ENCODE measurements at regions not wholly inside any gene's neighbourhood (a gene's known extent, or its start where the extent isn't known, plus 50 kb on each side); places are given as distances from the start of the nearest gene placed in this dataset.

DNA sequence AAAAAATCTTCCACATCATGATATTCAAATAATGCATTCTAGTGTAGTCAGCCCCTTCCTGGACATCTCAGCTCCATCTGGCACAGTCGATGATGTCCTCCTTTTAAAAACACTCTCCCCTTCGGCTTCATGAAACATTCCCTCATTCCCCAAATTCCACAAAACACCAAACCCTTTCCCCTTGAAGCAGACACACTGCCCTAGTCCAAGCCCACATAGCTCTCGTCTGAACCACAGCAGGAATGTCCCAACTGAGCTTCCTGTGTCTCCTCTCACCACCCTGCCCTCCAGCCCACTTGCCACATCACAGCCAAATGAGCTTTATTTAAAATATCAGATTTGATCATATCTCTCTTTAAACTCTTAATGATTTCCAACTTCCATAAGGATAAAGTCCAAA, 106.4 kb upstream of the CARMIL1 start:
- TF ChIP-seq CTCF (IDR thresholded peaks at IDR 0.05) (no peak), POLR2A (IDR thresholded peaks at IDR 0.05) (no peak)
